Nephron progenitor cell (in vitro differentiated cells): ENCODE measurements at regions not wholly inside any gene's neighbourhood (a gene's known extent, or its start where the extent isn't known, plus 50 kb on each side); places are given as distances from the start of the nearest gene placed in this dataset.
"Not testable (repeated sequence)": the region's sequence is repeated elsewhere in the genome, so short reads cannot be mapped to it uniquely, and the experiment has no call there.

Experiments used
- DNase-seq: peaks from one replicate; pipeline ENCODE4 v3.0.0; 2021
- H3K27ac Mint-ChIP-seq: 2 replicates; pipeline ENCODE4 v1.8.0; 2021; ENCODE audit warnings: mild to moderate bottlenecking, moderate library complexity, mixed read lengths
- H3K27me3 Mint-ChIP-seq: 2 replicates; pipeline ENCODE4 v1.8.0; 2021; ENCODE audit warnings: mild to moderate bottlenecking, low read depth, mixed read lengths; ENCODE audit not compliant: poor library complexity
- H3K36me3 Mint-ChIP-seq: 2 replicates; pipeline ENCODE4 v1.8.0; 2021; ENCODE audit warnings: low read depth, mixed read lengths
- H3K4me1 Mint-ChIP-seq: 2 replicates; pipeline ENCODE4 v1.8.0; 2021; ENCODE audit warnings: mixed read lengths
- H3K4me3 Mint-ChIP-seq: 2 replicates; pipeline ENCODE4 v1.8.0; 2021; ENCODE audit warnings: mild to moderate bottlenecking, moderate library complexity, mixed read lengths
- H3K9me3 Mint-ChIP-seq: 2 replicates; pipeline ENCODE4 v1.8.0; 2021; ENCODE audit warnings: mild to moderate bottlenecking, moderate library complexity, mixed read lengths
- CTCF ChIP-seq: fragments of 200-600 bp; sonication (generic); IDR thresholded peaks from 2 replicates; pipeline ENCODE4 v1.5.0; 2021; ENCODE audit warnings: antibody characterized with exemption

- not testable (repeated sequence) for H3K36me3 Mint-ChIP-seq, H3K27ac Mint-ChIP-seq, H3K27me3 Mint-ChIP-seq, DNase-seq, H3K4me3 Mint-ChIP-seq, H3K9me3 Mint-ChIP-seq, H3K4me1 Mint-ChIP-seq
Observed at GRCh38 chr1:144516172-144516571, 54.7 kb upstream of the NBPF15 start.

GRCh38 chr1:144516906-144517305, 55.4 kb upstream of the NBPF15 start:
- H3K4me1 Mint-ChIP-seq, H3K27me3 Mint-ChIP-seq, H3K9me3 Mint-ChIP-seq, DNase-seq, H3K4me3 Mint-ChIP-seq, H3K36me3 Mint-ChIP-seq, H3K27ac Mint-ChIP-seq: not testable (repeated sequence)

- not testable (repeated sequence) for H3K9me3 Mint-ChIP-seq, H3K27me3 Mint-ChIP-seq, H3K4me3 Mint-ChIP-seq, H3K27ac Mint-ChIP-seq, H3K36me3 Mint-ChIP-seq, H3K4me1 Mint-ChIP-seq, DNase-seq
Observed at GRCh38 chr1:144518439-144518838, 57.0 kb upstream of the NBPF15 start.

- not testable (repeated sequence) for H3K9me3 Mint-ChIP-seq, H3K27me3 Mint-ChIP-seq, H3K4me3 Mint-ChIP-seq, H3K36me3 Mint-ChIP-seq, DNase-seq, H3K27ac Mint-ChIP-seq
- H3K4me1 Mint-ChIP-seq = peaks cover 13% of the 10 kb centered on the region
Observed at GRCh38 chr1:144519528-144520189, 58.2 kb upstream of the NBPF15 start.

GRCh38 chr1:144523661-144524407, 62.4 kb upstream of the NBPF15 start:
- peak overlapping the region; percentile 100 for H3K27ac Mint-ChIP-seq
- peak; percentile 75 for DNase-seq
- not testable (repeated sequence) for H3K36me3 Mint-ChIP-seq

GRCh38 chr1:144532156-144532607, 60.5 kb upstream of the PPIAL4F start:
- H3K4me1 Mint-ChIP-seq = peaks cover 14% of the 10 kb centered on the region
- not testable (repeated sequence) for H3K36me3 Mint-ChIP-seq, H3K9me3 Mint-ChIP-seq, H3K27me3 Mint-ChIP-seq, DNase-seq, H3K27ac Mint-ChIP-seq, H3K4me3 Mint-ChIP-seq
- peak; percentile 54 for TF ChIP-seq CTCF

More at GRCh38 chr1:144523661-144524407, 62.4 kb upstream of the NBPF15 start:
- not testable (repeated sequence) for H3K27me3 Mint-ChIP-seq, H3K4me1 Mint-ChIP-seq, H3K9me3 Mint-ChIP-seq
- H3K4me3 Mint-ChIP-seq = peak overlapping the region; percentile 84

GRCh38 chr1:144533480-144533879, 59.2 kb upstream of the PPIAL4F start:
- not testable (repeated sequence) for H3K27me3 Mint-ChIP-seq, H3K4me3 Mint-ChIP-seq, H3K27ac Mint-ChIP-seq, H3K36me3 Mint-ChIP-seq, DNase-seq, H3K9me3 Mint-ChIP-seq
- peaks cover 14% of the 10 kb centered on the region for H3K4me1 Mint-ChIP-seq

- not testable (repeated sequence) for H3K27ac Mint-ChIP-seq, H3K4me3 Mint-ChIP-seq, DNase-seq, H3K9me3 Mint-ChIP-seq, H3K27me3 Mint-ChIP-seq, H3K36me3 Mint-ChIP-seq
- H3K4me1 Mint-ChIP-seq = peaks cover 14% of the 10 kb centered on the region
Observed at GRCh38 chr1:144534286-144534685, 58.4 kb upstream of the PPIAL4F start.

GRCh38 chr1:144536677-144537076, 56.0 kb upstream of the PPIAL4F start:
- not testable (repeated sequence) for H3K27me3 Mint-ChIP-seq, H3K27ac Mint-ChIP-seq, H3K9me3 Mint-ChIP-seq, H3K4me3 Mint-ChIP-seq, DNase-seq, H3K36me3 Mint-ChIP-seq
- peaks cover 14% of the 10 kb centered on the region for H3K4me1 Mint-ChIP-seq

- H3K27me3 Mint-ChIP-seq, H3K36me3 Mint-ChIP-seq: not testable (repeated sequence)
Observed at GRCh38 chr1:144537234-144537633, 55.5 kb upstream of the PPIAL4F start.

GRCh38 chr1:144538736-144539135, 54.0 kb upstream of the PPIAL4F start:
- not testable (repeated sequence) for DNase-seq, H3K9me3 Mint-ChIP-seq, H3K4me1 Mint-ChIP-seq, H3K4me3 Mint-ChIP-seq, H3K27me3 Mint-ChIP-seq, H3K27ac Mint-ChIP-seq, H3K36me3 Mint-ChIP-seq

More at GRCh38 chr1:144537234-144537633, 55.5 kb upstream of the PPIAL4F start:
- H3K4me3 Mint-ChIP-seq, H3K4me1 Mint-ChIP-seq, H3K27ac Mint-ChIP-seq, H3K9me3 Mint-ChIP-seq, DNase-seq: not testable (repeated sequence)

GRCh38 chr1:144539191-144539960, 53.3 kb upstream of the PPIAL4F start:
- H3K4me3 Mint-ChIP-seq, H3K9me3 Mint-ChIP-seq, DNase-seq, H3K27ac Mint-ChIP-seq, H3K4me1 Mint-ChIP-seq, H3K36me3 Mint-ChIP-seq, H3K27me3 Mint-ChIP-seq: not testable (repeated sequence)
